Adipose tissue (tissue), 3 donors: ENCODE measurements at regions not wholly inside any gene's neighbourhood (a gene's known extent, or its start where the extent isn't known, plus 50 kb on each side); places are given as distances from the start of the nearest gene placed in this dataset.

Experiments used
- H3K27ac ChIP-seq: one replicate; pipeline ENCODE4 v1.5.1; 2013; ENCODE audit warnings: low read depth, low read length
- WGBS, 3 donors: extraction: QIAGEN DNeasy Blood & Tissue Kit; methylation state at CpG; one replicate each; pipeline ENCODE4 v1.1.7; 2013; 5-methylcytosine and 5-hydroxymethylcytosine counted together
- donor health status: healthy with polysubstance abuse.
- donor health status: Bipolar disorder and iron deficiency.
- donor health status: healthy.

DNA sequence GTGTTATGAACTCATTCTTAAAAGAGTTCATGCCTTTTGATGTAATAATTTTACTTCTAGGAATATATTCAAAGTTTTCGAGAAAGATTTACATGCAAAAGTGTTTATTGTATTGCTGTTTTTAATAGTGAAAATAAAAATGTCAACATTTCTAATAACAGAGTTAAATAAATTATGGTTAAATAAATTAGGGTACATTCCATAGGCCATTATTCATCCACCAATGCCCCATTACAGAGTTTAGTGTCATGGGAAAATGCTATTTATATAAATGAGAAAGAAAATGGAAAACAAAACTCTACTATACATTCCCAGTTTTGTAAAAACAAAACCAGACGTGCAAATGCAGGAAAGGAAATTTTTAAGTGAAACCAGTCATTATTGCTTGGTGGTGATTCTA, 538.1 kb upstream of the TBL1XR1 start:
- WGBS, 3 donors = 73 to 88% (median 87%) methylated on average over 2 of the region's 2 CpGs
- H3K27ac ChIP-seq = no peak overlapping the region

DNA sequence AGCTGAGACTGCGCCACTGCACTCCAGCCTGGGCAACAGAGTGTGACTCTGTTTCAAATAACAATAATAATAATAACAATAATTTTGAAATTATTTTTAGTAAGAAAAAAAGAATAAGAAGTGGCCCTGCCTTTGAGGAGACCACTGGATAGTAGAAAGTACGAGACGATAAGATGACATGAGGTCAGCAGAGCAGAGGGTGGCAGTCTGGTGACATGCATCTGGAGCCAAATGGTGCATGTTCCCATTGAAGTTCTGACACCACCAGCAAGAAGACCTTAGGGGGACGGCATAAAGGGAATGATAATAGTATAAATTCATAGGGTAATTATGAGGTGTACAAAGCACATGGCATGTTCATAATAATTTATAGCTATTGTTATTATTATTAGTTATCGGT, 542.2 kb upstream of the TBL1XR1 start:
- H3K27ac ChIP-seq = no peak overlapping the region
- WGBS, 3 donors = 95 to 97% (median 95%) methylated on average over 5 of the region's 5 CpGs

- 76 to 94% (median 93%) methylated on average over 3 of the region's 3 CpGs for WGBS, 3 donors
- no peak overlapping the region for H3K27ac ChIP-seq
Observed at GRCh38 chr3:177740254-177740653, 543.0 kb upstream of the TBL1XR1 start.

GRCh38 chr3:177742273-177742672, 545.0 kb upstream of the TBL1XR1 start:
- 87 to 94% (median 91%) methylated on average over 4 of the region's 4 CpGs for WGBS, 3 donors
- no peak overlapping the region for H3K27ac ChIP-seq

DNA sequence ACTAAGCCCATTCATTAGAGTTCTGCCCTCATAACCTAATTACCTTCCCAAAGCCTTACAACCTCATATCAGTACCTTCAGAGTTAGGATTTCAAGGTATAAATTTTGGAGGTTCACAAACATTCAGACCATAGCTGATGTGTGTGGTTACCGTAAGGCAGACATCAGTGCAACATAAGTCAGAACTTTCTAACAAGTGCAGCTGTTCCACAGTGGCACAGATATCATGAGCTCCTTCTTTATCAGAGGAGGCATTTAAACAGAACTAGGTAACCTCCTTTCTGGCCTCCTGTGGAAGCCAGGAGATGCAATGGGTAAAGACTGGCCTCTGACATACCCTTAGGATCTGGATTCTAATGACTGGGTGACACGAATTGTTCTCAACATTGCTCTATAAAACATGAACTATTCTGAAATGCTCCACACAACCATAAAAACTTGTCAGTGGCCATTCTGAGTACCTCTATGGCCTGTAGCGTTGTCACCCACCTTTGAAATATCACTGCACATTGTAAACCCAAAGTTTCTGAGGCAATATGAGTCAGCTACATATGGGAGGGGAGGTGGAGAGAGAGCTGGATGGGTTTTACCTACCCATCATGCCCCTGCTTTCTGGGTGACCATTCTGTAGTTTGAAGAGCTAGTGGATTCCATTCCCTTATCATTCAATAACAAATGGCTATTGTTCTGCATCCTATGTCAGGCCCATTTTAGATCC, 546.0 kb upstream of the TBL1XR1 start:
- 65 to 82% (median 73%) methylated on average over 3 of the region's 3 CpGs for WGBS, 3 donors
- no peak overlapping the region for H3K27ac ChIP-seq

- H3K27ac ChIP-seq = no peak overlapping the region
- whole genome bisulfite sequencing, 3 donors = 64 to 87% (median 85%) methylated on average over 6 of the region's 6 CpGs
Observed at GRCh38 chr3:177744873-177745606, 547.8 kb upstream of the TBL1XR1 start.

- 62 to 81% (median 79%) methylated on average over 3 of the region's 3 CpGs for WGBS, 3 donors
- H3K27ac ChIP-seq = no peak overlapping the region
Observed at GRCh38 chr3:177745607-177746005, 548.3 kb upstream of the TBL1XR1 start.

- H3K27ac ChIP-seq = no peak overlapping the region
- 68 to 91% (median 90%) methylated on average over 3 of the region's 3 CpGs for WGBS, 3 donors
Observed at GRCh38 chr3:177746337-177746933, 549.2 kb upstream of the TBL1XR1 start.

DNA sequence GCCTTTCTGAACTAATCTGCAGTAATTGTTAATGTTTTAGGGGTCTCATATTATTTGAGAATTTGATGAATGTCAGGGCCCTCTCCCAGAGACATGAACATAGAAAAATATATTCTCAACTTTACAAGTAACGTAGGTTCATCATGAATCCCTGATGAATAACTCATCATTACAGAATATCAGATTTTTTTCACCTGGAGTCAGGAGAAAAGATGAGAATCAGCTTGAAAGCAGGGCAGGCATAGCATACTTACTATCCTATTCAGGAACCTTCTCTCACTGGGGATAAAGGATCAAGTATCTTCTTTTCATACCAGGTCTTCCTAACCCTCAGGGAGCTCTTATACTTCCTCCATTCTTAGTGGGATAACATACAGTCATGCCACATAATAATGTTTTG, 552.6 kb upstream of the TBL1XR1 start:
- H3K27ac ChIP-seq = no peak overlapping the region
- 90 to 98% (median 97%) methylated on average over 1 of the region's 1 CpG for WGBS, 3 donors

DNA sequence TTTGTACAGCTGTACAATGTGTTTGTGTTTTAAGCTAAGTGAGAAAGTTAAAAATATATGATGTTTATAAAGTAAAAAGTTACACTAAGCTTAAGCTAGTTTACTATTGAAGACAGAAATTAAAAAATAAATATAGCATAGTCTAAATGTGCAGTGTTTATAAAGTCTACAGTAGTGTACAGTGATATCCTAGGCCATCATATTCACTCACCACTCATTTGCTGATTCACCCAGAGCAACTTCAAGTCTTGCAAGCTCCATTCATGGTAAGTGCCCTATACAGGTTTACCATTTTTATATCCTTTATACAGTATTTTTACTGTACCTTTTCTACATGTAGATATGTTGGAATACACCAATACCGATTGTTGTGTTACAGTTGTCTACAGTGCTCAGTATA, 553.2 kb upstream of the TBL1XR1 start:
- 91 to 99% (median 95%) methylated on average over 1 of the region's 1 CpG for WGBS, 3 donors
- no peak overlapping the region for H3K27ac ChIP-seq

DNA sequence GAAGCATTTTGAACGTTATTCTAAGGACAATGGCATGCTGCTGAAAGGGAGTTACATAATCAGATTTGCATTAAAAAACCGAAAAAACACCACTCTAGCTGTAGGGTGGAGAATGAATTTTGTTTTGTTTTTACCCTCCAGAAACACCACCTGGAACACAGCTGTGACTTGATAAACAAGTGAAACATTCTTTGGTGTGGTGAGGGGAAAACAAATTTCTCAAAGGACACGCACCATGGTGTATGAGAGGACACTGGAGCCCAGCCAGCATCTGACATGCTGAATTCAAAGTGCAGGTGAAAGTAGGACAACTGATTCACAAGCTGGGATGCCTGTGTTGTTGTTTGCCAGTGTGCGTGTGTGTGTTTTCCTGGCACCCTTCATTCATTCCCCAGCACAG, 554.5 kb upstream of the TBL1XR1 start:
- WGBS, 3 donors = 69 to 77% (median 76%) methylated on average over 4 of the region's 4 CpGs

GRCh38 chr3:177752831-177753230, 555.5 kb upstream of the TBL1XR1 start:
- 79 to 86% (median 82%) methylated on average over 3 of the region's 3 CpGs for WGBS, 3 donors
- no peak overlapping the region for H3K27ac ChIP-seq

More for the DNA sequence above, 554.5 kb upstream of the TBL1XR1 start:
- H3K27ac ChIP-seq = no peak overlapping the region

- H3K27ac ChIP-seq = no peak overlapping the region
- 32 to 64% (median 37%) methylated on average over 2 of the region's 2 CpGs for WGBS, 3 donors
Observed at GRCh38 chr3:177753451-177754155, 556.3 kb upstream of the TBL1XR1 start.

DNA sequence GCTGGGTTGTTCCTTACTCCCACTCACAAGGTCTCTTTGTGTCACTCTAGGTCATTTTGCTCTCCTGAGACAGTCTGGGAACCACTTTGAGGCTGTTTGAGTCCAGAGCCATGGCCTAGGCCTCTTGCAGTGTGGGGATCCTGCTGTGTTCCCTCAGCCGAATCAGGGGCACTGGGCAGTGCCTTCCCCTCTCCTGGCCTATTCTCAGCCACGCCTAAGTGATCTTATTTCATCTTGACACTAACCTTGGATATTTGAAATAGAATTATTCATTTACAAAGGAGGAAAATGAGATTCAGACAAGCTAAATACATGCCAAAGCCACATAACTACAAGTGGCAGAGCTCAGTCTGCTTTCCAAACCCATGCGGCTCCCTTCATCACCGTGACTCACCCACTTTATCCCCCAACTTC, 557.2 kb upstream of the TBL1XR1 start:
- WGBS, 3 donors = 85 to 95% (median 90%) methylated on average over 4 of the region's 4 CpGs
- H3K27ac ChIP-seq = no peak overlapping the region

DNA sequence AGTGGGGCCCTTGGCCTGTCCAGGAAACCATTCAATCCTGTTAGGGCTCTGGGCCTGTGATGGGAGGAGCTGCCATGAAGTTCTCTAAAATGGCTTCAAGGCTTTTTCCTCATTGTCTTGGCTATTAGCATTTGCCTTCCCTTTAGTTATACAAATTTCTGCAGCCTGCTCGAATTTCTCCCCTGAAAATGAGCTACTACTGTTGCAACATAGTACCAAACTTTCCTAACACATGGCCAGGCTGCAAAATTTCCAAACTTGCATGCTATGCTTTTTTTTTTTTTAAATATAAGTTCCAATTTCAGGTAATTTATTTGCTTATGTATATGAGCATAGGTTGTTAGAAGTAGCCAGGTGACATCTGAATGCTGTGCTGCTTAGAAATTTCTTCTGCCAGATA, 560.8 kb upstream of the TBL1XR1 start:
- 43 to 68% (median 46%) methylated on average over 1 of the region's 1 CpG for WGBS, 3 donors
- H3K27ac ChIP-seq = no peak overlapping the region

DNA sequence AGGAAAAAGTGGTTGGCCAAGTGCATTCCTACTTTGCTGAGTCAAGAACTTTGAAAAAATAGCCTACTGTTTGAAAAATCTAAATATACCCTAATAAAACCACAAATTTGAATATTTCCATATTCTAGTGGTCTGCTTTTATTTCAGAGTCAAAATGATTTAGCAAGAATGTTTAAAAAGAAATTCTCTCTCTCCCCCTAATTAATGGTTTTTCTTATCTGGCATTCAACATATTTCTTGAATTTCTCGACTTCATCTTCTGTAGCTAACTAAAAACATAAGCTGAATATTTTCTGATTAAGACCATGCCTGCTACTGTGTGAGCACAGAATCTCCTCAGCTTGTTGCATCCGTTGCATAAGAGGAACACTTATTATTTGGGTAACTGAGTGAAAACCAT, 563.5 kb upstream of the TBL1XR1 start:
- 57 to 75% (median 60%) methylated on average over 2 of the region's 2 CpGs for WGBS, 3 donors

DNA sequence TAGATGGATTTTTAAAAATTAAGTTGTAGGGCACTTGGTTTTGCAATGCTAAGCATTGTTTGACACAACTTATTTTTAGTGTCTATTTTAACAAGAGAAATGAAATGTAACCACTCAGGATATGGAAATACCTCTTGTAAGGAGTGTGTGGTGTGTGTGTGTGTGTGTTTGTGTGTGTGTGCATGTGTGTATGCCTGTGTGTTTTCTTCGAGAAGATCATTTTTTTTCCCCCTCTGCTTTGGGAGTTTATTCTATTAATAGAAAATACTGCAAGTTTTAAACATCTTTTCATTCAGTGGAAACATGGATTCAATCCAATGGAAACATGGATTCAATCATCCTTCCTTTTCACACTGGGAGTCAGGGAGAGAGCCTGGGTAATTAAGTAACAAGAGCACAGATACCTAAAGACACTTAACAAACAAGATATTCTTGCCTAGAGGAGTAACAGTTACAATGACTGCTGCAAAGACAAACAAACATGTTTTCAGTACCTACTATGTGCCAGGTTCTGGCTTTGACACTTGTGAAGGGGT, 567.2 kb upstream of the TBL1XR1 start:
- 36 to 48% (median 46%) methylated on average over 1 of the region's 1 CpG for WGBS, 3 donors
- H3K27ac ChIP-seq = no peak overlapping the region

More for the DNA sequence above, 563.5 kb upstream of the TBL1XR1 start:
- H3K27ac ChIP-seq = no peak overlapping the region

DNA sequence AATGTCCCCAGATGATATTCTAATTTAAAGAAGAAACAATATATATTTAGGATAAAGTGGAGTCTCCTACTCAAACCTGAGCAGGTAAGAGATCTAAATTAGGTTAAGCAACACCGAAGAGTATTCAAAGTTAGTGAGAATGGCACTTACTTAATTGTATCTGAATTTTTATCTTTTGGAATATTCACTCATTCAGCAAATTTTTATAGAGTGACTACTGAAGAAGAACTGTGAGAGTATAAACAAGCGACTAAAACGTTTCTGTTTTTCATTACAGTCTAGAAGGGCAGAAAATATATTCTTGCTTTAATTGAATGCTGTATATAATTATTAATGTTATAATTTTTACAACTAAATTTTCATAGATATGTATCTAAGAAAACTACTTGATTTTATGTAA, 567.7 kb upstream of the TBL1XR1 start:
- 65 to 80% (median 71%) methylated on average over 3 of the region's 3 CpGs for WGBS, 3 donors
- H3K27ac ChIP-seq = no peak overlapping the region
